Dermis blood vessel endothelial cell (primary cell): ENCODE measurements at regions not wholly inside any gene's neighbourhood (a gene's known extent, or its start where the extent isn't known, plus 50 kb on each side); places are given as distances from the start of the nearest gene placed in this dataset.
"Not testable (repeated sequence)": the region's sequence is repeated elsewhere in the genome, so short reads cannot be mapped to it uniquely, and the experiment has no call there.

Experiments used
- DNase-seq: peaks from one replicate; pipeline ENCODE4 v3.0.0; 2010

DNA sequence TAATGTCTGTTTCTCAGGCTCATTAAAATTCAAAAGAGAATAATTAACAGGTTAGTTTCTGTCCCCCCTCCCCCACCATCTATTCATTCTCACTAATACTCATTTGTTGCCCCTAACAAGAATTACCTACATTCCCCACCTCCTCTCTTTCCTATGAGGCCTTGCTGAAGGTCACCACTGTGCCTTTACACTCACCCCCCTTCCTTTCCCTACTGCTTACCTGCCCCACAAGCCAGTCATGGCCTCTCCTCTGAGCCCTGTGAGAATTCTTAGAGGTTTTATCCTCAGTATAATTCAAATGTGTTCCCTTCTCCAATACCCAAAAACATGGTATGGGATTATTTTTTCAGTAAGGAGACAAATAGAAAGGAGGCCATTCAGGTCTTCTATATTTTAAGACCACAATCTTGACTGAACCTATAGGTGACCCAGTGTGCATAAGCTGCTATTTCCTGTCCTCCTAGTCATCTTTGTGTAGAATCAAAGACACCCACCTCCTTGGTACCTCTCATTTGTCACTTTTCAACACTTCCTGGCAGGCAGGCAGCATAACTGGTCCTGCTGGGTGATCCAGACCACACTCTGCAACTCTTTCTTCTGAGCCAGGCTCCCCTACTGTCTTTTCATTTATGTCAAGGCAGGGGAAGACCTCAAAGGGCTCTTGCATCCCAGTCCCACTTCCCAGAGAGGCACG is 55.8 kb upstream of the PLGLB2 start:
- not testable (repeated sequence) for DNase-seq

DNA sequence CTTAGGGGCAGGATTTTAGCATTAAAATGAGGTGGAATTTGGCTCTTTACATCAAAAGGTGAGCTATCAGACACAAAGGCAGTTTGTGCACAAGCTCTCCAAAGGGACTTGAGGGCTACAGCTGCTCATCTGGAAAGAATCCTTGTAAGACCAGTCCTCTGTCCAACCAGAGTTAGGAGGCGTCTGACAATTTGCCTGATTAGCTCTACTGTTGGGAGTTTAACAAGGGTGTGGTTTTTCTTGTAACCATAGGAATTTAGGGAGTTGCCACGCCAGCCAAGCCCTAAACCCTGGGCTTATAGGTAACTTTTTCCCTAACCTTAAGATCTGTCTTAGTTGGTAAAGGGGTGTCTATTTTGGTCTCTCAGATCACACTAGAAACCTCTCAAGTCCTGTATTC is 55.0 kb upstream of the PLGLB2 start:
- DNase-seq = not testable (repeated sequence)

DNA sequence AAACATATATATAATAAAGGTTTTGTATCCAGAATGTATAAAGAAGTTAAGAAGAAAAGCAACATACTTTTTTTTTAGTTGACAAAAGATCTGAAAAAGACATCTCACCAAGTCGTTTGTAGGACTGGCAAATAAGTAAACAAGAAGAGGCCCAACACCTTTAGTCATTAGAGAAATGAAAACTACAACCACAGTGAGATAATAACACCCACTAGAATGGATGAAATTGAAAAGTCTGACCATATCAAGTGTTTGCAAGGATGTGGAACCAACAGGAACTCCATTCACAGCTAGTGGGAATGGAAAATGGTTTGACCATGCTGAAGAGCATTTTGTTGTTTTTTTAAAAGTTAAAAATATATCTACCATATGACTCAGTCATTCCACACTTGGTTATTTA is 54.0 kb upstream of the PLGLB2 start:
- DNase-seq = not testable (repeated sequence)

DNA sequence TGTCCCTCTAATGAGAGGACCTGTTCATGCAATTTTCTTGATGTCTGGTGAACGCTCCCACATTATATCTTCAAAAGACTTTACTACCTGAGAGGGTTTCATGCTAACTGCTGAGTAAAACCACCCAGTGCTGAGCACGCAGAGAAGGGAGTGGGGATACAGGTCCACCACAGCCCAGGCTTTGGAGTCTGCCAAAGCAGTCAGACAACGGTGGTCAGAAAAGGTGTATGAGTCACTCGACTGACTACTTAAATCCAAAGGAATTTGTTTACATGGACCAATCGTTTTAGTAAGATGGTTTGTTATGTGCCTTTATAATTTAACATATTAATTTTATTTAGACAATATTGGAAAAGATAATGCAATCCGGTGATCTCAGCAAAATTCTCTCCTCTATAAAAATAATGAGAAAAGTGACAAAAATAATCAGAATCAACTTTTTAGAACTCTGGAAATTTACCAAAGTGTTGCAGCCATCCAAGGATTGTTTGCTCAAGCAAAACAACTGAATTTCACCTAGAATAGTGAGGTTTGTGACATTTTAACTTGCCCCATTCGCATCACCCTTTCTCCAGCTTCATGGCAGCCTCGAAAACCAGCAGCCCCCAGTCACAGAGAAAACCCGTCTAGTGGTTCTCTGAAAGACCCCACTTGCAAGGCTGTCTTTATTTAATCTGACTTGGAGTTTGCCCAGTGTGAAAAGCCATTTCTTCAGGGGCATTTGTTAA is 52.1 kb upstream of the PLGLB2 start:
- not testable (repeated sequence) for DNase-seq
